Colonic mucosa (tissue), 4 donors: ENCODE measurements at regions not wholly inside any gene's neighbourhood (a gene's known extent, or its start where the extent isn't known, plus 50 kb on each side); places are given as distances from the start of the nearest gene placed in this dataset.
"Not testable (repeated sequence)": the region's sequence is repeated elsewhere in the genome, so short reads cannot be mapped to it uniquely, and the experiment has no call there.

Experiments used
- DNase-seq: peaks from one replicate; pipeline ENCODE4 v3.0.0-alpha.2; 2020
- H3K27ac ChIP-seq: fragments of 200-600 bp; one replicate; pipeline ENCODE4 v1.8.0; 2021
- H3K27me3 ChIP-seq: fragments of 200-600 bp; one replicate; pipeline ENCODE4 v1.8.0; 2021
- H3K36me3 ChIP-seq: fragments of 200-600 bp; one replicate; pipeline ENCODE4 v1.8.0; 2021
- H3K4me1 ChIP-seq: fragments of 200-600 bp; one replicate; pipeline ENCODE4 v1.8.0; 2021; ENCODE audit warnings: mild to moderate bottlenecking
- H3K4me3 ChIP-seq: fragments of 200-600 bp; one replicate; pipeline ENCODE4 v1.8.0; 2021
- H3K9ac ChIP-seq, 2 donors: one replicate each; pipeline ENCODE4 v1.7.0; 2013; ENCODE audit warnings: control low read depth in 2 of 2, low read depth in 2 of 2, low read length in 2 of 2
- H3K9me3 ChIP-seq: fragments of 200-600 bp; one replicate; pipeline ENCODE4 v1.8.0; 2021
- CTCF ChIP-seq: fragments of 200-600 bp; IDR thresholded peaks from one replicate; pipeline ENCODE4 v1.8.0; 2022; ENCODE audit warnings: antibody characterized with exemption, mild to moderate bottlenecking
- intact Hi-C: fragments of 100-400 bp; cut with DNase I; formaldehyde crosslinking; loops from one replicate; pipeline ENCODE4 v1.14.1; 2022
- donor health status: healthy.
- donor health status: DM: no; HTN: no; CAD: no.
- donor health status: DM: no; HTN: no; CAD: no.

GRCh38 chr3:104206925-104207324, 1159.8 kb upstream of the ALCAM start:
- Histone ChIP-seq H3K27me3 (no peaks in the 10 kb centered on the region), H3K36me3 (no peaks in the 10 kb centered on the region), H3K27ac (no peak overlapping the region), H3K9ac (no peak overlapping the region), H3K4me3 (no peak overlapping the region), H3K9me3 (no peaks in the 10 kb centered on the region), H3K4me1 (no peaks in the 10 kb centered on the region)
- TF ChIP-seq CTCF, result no peak
- DNase-seq, result no peak
- intact Hi-C loops, result no loop called here

- H3K4me1 ChIP-seq, result no peaks in the 10 kb centered on the region
- intact Hi-C loops, result no loop called here
Observed at GRCh38 chr3:104214277-104214676, 1152.4 kb upstream of the ALCAM start.

GRCh38 chr3:104214937-104215336, 1151.8 kb upstream of the ALCAM start:
- H3K36me3 ChIP-seq, result no peaks in the 10 kb centered on the region
- no peak for DNase-seq
- no peaks in the 10 kb centered on the region for H3K4me1 ChIP-seq
- H3K9ac ChIP-seq, result no peak overlapping the region
- H3K27me3 ChIP-seq, result no peaks in the 10 kb centered on the region
- intact Hi-C loops, result no loop called here
- H3K9me3 ChIP-seq, result no peaks in the 10 kb centered on the region
- TF ChIP-seq CTCF, result no peak
- no peak overlapping the region for H3K4me3 ChIP-seq
- no peak overlapping the region for H3K27ac ChIP-seq

More at GRCh38 chr3:104214277-104214676, 1152.4 kb upstream of the ALCAM start:
- Histone ChIP-seq H3K36me3 (no peaks in the 10 kb centered on the region), H3K27me3 (no peaks in the 10 kb centered on the region), H3K9ac (no peak overlapping the region), H3K9me3 (no peaks in the 10 kb centered on the region), H3K4me3 (no peak overlapping the region), H3K27ac (no peak overlapping the region)
- TF ChIP-seq CTCF, result no peak
- no peak for DNase-seq

- H3K27me3 ChIP-seq, intact Hi-C loops, H3K4me1 ChIP-seq, H3K36me3 ChIP-seq, H3K4me3 ChIP-seq, H3K9ac ChIP-seq, DNase-seq, H3K9me3 ChIP-seq, H3K27ac ChIP-seq: not testable (repeated sequence)
Observed at GRCh38 chr3:104219046-104219445, 1147.7 kb upstream of the ALCAM start.

- H3K4me1 ChIP-seq, result no peaks in the 10 kb centered on the region
- DNase-seq, result no peak
- no peak for TF ChIP-seq CTCF
- no peak overlapping the region for H3K27ac ChIP-seq
- H3K4me3 ChIP-seq, result no peak overlapping the region
- H3K9ac ChIP-seq, result no peak overlapping the region
- no peaks in the 10 kb centered on the region for H3K36me3 ChIP-seq
- no peaks in the 10 kb centered on the region for H3K27me3 ChIP-seq
- no peaks in the 10 kb centered on the region for H3K9me3 ChIP-seq
- intact Hi-C loops, result no loop called here
Observed at GRCh38 chr3:104234442-104235194, 1132.1 kb upstream of the ALCAM start.

GRCh38 chr3:104244680-104245220, 1122.0 kb upstream of the ALCAM start:
- Histone ChIP-seq H3K9ac (no peak overlapping the region), H3K27me3 (no peaks in the 10 kb centered on the region), H3K4me1 (no peaks in the 10 kb centered on the region), H3K4me3 (no peak overlapping the region), H3K36me3 (no peaks in the 10 kb centered on the region), H3K9me3 (no peaks in the 10 kb centered on the region), H3K27ac (no peak overlapping the region)
- no peak for DNase-seq
- TF ChIP-seq CTCF, result no peak
- intact Hi-C loops, result no loop called here
